HG03469 (cell line): ENCODE measurements at regions not wholly inside any gene's neighbourhood (a gene's known extent, or its start where the extent isn't known, plus 50 kb on each side); places are given as distances from the start of the nearest gene placed in this dataset.
"Not testable (repeated sequence)": the region's sequence is repeated elsewhere in the genome, so short reads cannot be mapped to it uniquely, and the experiment has no call there.

Source experiments
- ATAC-seq: cut with Tn5 transposase; IDR thresholded peaks from one replicate; pipeline ENCODE4 v1.9.1; 2021; ENCODE audit warnings: mild to moderate bottlenecking, moderate library complexity, moderate number of reproducible peaks; ENCODE audit not compliant: unreplicated experiment

DNA sequence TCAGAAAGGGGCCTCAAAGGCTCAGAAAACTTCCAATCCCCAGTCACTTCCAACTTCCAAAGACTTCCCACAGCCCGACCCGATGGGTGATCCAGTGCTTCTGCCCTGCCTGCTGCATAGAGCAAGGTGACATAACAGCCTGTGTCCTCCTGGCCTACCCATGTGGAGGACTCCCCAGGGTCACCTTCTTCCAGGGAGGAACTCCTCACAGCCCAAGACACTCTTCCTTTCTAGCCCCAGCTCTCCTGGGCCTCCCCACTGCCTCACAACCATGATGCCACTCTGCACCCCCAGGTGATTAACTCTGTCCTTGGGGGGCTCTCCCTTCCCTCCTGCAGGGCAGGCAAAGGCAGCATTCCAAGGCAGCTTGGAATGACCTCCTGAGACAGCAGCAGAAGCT, 158.4 kb upstream of the PDE1C start:
- ATAC-seq = no peak

GRCh38 chr7:32227746-32228145, 157.5 kb upstream of the PDE1C start:
- ATAC-seq = no peak

DNA sequence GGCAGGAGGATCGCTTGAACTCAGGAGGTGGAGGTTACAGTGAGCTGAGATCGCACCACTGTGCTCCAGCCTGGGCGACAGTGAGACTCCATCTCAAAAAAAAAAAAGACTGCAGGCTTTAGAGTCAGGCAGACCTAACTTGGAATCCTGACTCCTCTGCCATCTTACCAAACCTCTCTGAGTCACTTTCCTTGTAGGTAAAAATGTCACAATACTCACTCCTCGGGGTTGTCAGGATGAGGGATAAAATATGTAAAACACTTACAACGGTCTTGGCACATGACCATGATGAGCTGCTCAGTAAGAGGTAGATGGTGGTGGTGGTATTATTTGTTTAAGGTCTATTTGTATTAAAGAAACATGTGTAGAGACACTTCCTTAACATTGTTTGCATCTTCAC, 154.1 kb upstream of the PDE1C start:
- ATAC-seq = no peak

GRCh38 chr7:32223721-32224120, 153.5 kb upstream of the PDE1C start:
- no peak for ATAC-seq

DNA sequence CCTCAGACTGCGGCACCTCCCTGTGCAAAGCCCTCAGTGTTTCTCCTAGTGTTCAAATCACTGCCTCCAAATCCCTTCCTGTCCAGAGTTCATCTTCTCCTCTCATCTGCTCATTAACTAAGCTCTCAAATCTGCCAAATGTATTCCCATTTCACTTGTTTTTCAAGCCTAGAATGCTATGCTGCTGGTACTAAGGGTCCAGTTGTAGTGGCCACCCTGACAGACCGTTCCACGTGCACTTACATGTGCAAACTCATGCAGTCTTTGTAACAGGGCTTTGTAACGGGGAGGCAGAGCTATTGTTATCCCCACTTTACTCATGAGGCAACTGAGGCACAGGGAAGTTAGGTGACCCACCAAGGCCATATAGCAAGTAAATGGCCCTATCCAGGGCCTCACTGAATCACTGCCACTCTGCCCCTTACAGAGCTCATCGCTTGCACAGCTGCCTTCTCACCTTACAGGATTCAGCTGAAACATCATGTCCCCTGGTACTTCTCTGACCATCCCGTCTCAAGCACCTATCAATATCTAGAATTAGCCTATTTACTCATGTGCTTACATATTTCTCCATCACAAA, 153.0 kb upstream of the PDE1C start:
- ATAC-seq = no peak

DNA sequence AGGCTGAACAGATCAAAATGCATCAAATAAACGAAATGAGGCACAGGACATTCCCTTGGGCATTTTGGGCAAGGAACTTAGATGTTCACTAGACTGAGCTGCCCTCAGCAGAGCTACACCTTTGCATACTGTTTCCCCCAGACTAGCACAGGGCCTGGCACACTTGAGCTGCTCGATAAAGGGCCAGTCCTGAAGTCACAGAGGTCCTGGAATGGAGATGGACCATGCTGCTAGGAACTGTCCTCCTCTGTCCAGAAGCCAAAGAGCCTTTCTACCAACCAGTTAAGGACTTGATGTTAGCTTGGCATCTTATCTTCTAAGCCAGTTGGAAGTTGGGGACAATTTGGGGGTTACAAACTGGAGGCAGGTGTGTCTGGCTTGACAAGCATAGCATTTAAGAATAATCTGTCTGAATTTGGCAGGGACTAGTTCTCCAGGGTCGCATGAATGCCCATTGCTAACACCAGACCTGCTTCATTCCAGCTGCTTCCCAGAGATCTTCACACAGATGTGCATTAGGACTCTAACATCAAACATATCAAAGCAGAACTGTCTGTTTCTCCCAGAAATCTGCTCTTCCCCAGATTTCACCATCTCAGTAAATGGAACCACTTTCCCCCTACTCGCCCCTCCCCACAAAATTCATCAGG, 152.2 kb upstream of the PDE1C start:
- no peak for ATAC-seq

- ATAC-seq = no peak
These were observed 151.5 kb upstream of the PDE1C start for GRCh38 chr7:32221736-32222135.

GRCh38 chr7:32221056-32221455, 150.8 kb upstream of the PDE1C start:
- ATAC-seq = no peak

GRCh38 chr7:32219831-32220230, 149.6 kb upstream of the PDE1C start:
- ATAC-seq = not testable (repeated sequence)

DNA sequence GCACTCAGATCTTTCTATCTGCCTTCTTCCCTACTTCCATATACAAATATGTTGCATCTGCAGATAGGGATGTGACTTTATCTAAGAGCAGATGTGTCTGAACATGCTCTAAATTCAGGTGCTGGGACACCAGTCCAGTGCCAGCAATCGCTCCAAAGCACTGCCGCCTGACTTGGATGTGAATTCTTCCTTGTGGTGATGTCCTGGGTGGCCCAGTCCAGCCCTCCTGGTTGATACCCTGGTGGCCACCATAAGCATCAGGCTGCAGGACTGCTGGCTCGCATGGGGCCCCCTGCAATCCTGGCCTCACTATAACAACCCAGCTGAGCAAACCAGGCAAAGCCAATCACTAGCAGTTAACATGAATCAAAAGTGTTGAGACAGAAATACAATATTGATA, 149.2 kb upstream of the PDE1C start:
- ATAC-seq = no peak

- no peak for ATAC-seq
These were observed 148.6 kb upstream of the PDE1C start for GRCh38 chr7:32218741-32219288.

GRCh38 chr7:32218154-32218467, 147.9 kb upstream of the PDE1C start:
- no peak for ATAC-seq

DNA sequence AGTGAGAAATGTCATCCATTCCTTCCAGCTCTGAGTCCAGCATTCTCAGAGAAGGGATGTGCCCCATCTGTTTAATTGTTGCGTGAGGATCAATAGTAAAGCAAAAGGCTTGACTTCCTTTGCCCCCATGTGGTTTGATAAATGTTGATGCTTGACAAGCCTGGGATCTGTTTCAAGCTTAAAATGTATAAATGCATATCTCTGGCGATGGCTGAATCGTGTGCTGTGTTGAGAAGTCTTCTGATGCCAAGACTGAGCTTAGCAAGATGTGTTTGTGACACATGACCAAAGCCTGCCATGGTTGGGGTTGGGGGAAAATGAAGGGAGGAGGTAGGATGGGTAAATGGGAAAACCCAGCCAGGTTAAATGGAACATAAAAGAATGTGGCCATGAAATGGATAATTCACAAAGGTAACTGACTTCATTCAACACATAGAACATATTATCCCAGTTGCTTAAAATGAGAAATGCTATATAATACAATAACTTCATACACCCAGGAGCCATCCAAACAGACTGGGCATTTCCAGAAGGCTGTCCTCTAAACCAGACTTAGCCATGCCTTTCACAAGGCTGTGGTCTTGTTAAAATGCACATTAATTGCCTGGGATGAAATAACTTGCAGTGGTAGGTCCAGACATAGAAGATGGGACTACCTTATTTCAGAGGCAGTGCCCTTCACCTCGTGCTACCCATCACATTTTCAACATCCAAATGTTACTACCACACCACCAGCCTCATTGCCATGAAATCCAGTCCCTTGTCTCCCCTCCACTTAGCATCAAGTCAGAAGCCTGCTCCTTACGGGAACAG, 147.3 kb upstream of the PDE1C start:
- ATAC-seq = no peak

DNA sequence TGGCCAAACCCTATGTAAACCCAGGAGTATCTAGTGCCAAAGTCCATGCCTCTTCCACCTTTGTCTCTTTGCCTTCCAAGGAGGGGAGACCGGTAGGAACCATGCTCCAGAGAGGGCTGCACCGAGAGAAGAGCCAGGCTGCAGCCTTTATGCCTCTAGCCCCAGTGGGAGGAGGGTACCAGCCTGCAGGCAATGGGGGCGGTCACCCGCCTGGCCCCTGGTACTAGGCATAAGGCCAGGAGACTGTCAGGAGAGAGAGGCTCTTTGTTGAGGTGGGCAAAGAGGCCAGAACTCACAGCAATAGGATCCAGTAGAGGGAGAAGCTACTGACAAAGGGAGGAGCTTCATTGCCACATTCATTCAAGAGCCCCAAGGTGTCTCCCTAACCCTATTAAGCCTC, 146.6 kb upstream of the PDE1C start:
- ATAC-seq = no peak

- no peak for ATAC-seq
These were observed 145.5 kb upstream of the PDE1C start for GRCh38 chr7:32215697-32216096.

DNA sequence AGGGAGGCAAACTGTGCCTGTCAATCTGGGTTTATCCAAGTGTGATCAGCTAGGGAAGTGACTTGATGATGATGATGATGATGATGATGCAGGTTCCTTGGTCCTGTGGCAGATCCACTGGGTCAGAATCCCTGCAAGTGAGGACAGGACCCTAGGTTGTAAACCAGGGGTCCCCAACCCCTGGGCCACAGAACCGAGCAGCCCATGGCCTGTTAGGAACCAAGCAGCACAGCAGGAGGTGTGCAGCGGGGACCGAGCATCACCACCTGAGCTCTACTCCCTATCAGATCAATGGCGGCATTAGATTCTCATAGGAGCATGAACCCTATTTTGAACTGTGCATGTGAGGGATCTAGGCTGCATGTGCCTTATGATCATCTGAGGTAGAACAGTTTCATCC, 144.7 kb upstream of the PDE1C start:
- ATAC-seq = no peak

- ATAC-seq = no peak
These were observed 142.1 kb upstream of the PDE1C start for GRCh38 chr7:32212321-32212720.

DNA sequence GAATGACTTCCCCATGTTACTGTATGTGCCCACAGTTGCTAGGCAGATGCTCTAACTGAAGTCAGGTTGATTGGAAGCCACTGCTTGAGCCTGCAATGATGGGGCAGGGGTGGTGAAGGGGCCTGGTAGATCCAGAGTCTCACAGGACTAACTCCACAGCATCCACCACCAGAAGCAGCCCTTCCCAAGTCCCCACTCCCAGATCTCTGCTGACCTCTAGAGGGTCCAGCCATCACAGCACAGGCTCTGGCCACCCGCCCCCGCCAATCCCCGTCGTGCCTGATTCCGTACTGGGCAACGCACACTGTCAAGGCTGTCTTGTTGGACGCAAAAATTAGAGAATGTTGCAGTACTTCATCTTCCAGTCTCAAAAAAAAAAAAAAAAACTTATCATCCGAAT, 136.8 kb upstream of the PDE1C start:
- ATAC-seq = no peak

DNA sequence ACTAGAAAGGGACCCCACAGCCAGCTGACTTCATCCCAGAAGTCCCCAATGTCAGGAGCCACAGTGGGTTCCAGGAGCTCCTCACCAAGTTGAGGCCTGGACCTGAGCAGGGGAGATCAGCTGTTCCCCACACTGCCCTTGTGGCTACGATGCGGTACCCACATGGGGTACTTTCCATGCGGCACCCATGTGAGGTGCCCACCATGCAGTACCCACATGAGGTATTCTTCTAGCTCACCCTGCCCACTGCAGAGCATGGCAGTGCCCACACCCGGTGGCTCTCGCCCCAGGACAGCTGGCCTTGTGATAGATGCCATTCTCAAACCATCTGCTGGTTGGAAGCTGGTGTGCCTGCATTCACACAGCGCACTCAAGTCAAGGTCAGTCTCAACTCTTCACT, 136.3 kb upstream of the PDE1C start:
- ATAC-seq = no peak

GRCh38 chr7:32205298-32205824, 135.2 kb upstream of the PDE1C start:
- not testable (repeated sequence) for ATAC-seq

DNA sequence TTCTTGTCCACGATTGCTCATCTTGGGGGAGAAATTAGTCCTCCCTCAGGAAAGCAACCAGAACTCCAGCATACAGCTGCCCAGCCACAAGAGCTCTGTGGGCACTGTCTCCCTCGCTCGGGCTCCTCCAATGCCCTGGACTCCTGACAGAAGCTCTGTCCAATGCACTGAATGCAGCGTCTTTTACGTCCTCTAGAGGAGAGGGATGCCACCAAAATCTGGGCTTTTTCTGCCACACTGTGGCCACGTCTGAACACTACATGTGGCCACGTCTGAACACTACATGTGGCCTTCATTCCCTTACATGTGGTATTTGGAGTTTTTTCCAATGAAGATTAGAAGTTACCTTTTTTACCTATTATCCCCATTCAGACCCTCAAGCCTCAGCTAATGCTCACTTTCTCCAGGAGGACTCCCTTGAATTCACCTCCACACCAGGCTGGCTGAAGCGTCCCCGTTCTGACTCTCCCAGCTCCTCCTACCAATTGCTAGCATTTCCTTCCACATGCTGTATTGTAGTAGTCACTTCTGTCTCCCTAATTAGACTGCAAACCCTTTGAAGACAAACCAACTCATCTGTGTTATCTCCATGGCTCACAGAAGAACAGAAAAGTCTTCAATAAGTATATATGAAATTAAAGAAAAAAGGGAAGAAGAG, 134.3 kb upstream of the PDE1C start:
- no peak for ATAC-seq
